ENCODE measurements at regions not wholly inside any gene's neighbourhood (a gene's known extent, or its start where the extent isn't known, plus 50 kb on each side); places are given as distances from the start of the nearest gene placed in this dataset.

DNA sequence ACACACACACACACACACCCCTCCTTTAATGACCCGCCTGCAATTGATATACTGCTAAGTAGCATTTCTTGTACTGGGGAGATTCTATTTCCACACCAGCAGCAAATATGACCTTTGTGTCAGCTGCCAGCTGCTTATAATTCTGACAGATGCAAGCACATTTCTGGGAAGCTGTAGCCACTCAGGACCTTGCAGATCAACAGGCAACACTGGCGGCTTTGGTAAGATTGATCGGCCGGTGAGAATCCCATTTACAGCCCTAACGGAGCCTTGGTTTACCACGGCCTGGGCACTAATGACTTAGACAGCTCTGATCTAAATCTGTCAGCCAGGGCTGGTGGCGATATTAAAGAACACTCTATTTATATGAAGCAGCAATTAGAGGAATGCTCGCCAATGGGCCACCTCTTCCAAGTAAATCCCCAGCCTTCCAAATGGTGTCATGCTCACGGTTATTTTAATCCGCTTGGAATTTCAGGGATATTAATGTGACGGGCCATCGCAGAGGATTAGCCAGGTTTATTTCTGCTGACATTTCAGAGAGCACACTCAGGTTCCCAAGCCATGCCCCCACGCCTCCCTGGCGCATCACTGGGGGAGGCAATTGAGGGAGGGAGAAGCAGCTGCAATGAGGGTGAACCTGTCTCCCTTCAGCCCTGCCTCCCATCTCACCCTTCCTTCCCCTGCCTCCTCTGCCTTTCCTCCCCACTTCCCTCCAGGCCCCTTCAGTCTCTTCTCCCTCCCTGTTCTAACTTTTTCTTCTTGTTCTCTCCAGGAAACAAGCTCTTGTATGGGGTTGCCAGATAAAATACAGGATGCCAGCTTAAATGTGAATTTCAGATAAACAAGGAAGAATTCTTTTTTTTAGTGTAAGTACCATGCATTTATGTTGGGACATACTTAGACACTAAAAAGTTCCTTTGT lies 287.0 kb downstream of the TLE3 start:
- no peaks in the 10 kb centered on the region for H3K9me3 ChIP-seq (ENCODE audit: insufficient read depth, low read depth, low read length)
- H3K9me2 ChIP-seq (replicated peaks; ENCODE audit: low read depth, low read length): no peaks in the 10 kb centered on the region

DNA sequence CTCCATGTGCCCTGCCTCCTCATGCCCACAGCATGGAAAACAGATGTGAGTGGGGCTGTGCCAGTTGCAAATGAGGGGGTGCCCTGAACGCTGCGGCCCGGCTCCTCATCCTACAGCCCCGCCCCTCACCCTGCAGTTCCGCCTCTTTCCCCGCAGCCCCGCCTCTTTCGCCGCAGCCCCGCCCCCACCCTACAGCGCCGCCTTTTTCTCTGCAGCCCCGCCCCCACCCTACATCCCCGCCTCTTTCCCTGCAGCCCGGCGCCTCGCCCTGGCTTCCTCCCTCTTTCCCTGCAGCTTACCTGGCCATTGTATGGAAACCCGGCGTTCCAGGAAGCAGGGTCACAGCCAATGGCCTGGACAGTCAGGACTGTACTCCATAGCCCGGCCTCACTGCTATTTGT lies 284.9 kb downstream of the TLE3 start:
- H2AFZ ChIP-seq (ENCODE audit: low read length): no peak overlapping the region
- H3K9me3 ChIP-seq (ENCODE audit: insufficient read depth, low read depth, low read length): no peaks in the 10 kb centered on the region
- TF ChIP-seq, protein P1, sequence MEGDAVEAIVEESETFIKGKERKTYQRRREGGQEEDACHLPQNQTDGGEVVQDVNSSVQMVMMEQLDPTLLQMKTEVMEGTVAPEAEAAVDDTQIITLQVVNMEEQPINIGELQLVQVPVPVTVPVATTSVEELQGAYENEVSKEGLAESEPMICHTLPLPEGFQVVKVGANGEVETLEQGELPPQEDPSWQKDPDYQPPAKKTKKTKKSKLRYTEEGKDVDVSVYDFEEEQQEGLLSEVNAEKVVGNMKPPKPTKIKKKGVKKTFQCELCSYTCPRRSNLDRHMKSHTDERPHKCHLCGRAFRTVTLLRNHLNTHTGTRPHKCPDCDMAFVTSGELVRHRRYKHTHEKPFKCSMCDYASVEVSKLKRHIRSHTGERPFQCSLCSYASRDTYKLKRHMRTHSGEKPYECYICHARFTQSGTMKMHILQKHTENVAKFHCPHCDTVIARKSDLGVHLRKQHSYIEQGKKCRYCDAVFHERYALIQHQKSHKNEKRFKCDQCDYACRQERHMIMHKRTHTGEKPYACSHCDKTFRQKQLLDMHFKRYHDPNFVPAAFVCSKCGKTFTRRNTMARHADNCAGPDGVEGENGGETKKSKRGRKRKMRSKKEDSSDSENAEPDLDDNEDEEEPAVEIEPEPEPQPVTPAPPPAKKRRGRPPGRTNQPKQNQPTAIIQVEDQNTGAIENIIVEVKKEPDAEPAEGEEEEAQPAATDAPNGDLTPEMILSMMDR (conservative IDR thresholded peaks at IDR 0.05; ENCODE audit: low read length): no peak
- no peak for TF ChIP-seq EZH2phosphoT487 (IDR thresholded peaks at IDR 0.05; ENCODE audit: borderline replicate concordance)
- no peak overlapping the region for H3K9ac ChIP-seq (ENCODE audit: low read depth, low read length, poor library complexity, severe bottlenecking)
- no peak overlapping the region for H3K4me2 ChIP-seq (ENCODE audit: low read depth, low read length, poor library complexity, severe bottlenecking)
- H3F3A ChIP-seq (ENCODE audit: low read depth): no peaks in the 10 kb centered on the region
- no peaks in the 10 kb centered on the region for H3K27me3 ChIP-seq (ENCODE audit: insufficient read depth, low read length, poor library complexity, severe bottlenecking)
- peaks cover 14% of the 10 kb centered on the region for H3K4me1 ChIP-seq (ENCODE audit: insufficient read depth, low read length, poor library complexity, severe bottlenecking)
- H3K36me3 ChIP-seq (ENCODE audit: insufficient read depth, low read length): no peaks in the 10 kb centered on the region
- no peak overlapping the region for H3K4me3 ChIP-seq (ENCODE audit: low read length, poor library complexity, severe bottlenecking)
- no peaks in the 10 kb centered on the region for H3K9me2 ChIP-seq (replicated peaks; ENCODE audit: low read depth, low read length)
- H4K20me1 ChIP-seq (ENCODE audit: insufficient read depth, low read length, poor library complexity, severe bottlenecking): no peaks in the 10 kb centered on the region
- no peaks in the 10 kb centered on the region for H3K79me2 ChIP-seq (ENCODE audit: insufficient read depth, low read length)

More for the DNA sequence above, 287.0 kb downstream of the TLE3 start:
- H3K4me1 ChIP-seq (ENCODE audit: insufficient read depth, low read length, poor library complexity, severe bottlenecking): peaks cover 35% of the 10 kb centered on the region
- no peak overlapping the region for H2AFZ ChIP-seq (ENCODE audit: low read length)
- no peaks in the 10 kb centered on the region for H3K27me3 ChIP-seq (ENCODE audit: insufficient read depth, low read length, poor library complexity, severe bottlenecking)
- TF ChIP-seq, protein P1 (conservative IDR thresholded peaks at IDR 0.05; ENCODE audit: low read length): no peak
- no peak for TF ChIP-seq EZH2phosphoT487 (IDR thresholded peaks at IDR 0.05; ENCODE audit: borderline replicate concordance)
- H3K4me2 ChIP-seq (ENCODE audit: low read depth, low read length, poor library complexity, severe bottlenecking): no peak overlapping the region
- no peak overlapping the region for H3K4me3 ChIP-seq (ENCODE audit: low read length, poor library complexity, severe bottlenecking)
- H3K36me3 ChIP-seq (ENCODE audit: insufficient read depth, low read length): no peaks in the 10 kb centered on the region
- no peaks in the 10 kb centered on the region for H3F3A ChIP-seq (ENCODE audit: low read depth)
- no peaks in the 10 kb centered on the region for H4K20me1 ChIP-seq (ENCODE audit: insufficient read depth, low read length, poor library complexity, severe bottlenecking)
- H3K9ac ChIP-seq (ENCODE audit: low read depth, low read length, poor library complexity, severe bottlenecking): no peak overlapping the region
- H3K79me2 ChIP-seq (ENCODE audit: insufficient read depth, low read length): no peaks in the 10 kb centered on the region

DNA sequence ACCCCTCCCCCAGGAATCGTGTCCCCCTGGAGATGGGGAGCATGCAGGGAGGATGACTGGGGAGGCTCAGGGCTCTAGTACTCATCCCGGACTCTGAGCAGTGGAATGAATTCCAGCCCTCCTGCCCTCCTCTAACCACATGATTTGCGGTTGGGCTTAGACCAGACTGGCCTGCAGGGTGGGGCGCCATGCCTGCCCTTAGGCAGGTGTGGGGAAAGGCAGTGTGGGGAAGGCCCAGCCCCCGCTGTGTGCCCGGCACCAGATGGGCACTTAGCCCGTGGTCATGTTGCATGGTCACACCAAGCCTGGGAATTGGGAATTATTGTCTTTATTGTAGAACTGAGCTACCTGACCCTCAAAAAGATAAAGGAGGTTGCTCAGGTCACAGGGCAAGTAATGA lies 283.8 kb downstream of the TLE3 start:
- H3K27me3 ChIP-seq (ENCODE audit: insufficient read depth, low read length, poor library complexity, severe bottlenecking): no peaks in the 10 kb centered on the region
- no peak overlapping the region for H3K9ac ChIP-seq (ENCODE audit: low read depth, low read length, poor library complexity, severe bottlenecking)
- no peaks in the 10 kb centered on the region for H3K79me2 ChIP-seq (ENCODE audit: insufficient read depth, low read length)
- no peak overlapping the region for H3K4me3 ChIP-seq (ENCODE audit: low read length, poor library complexity, severe bottlenecking)
- no peaks in the 10 kb centered on the region for H3K9me3 ChIP-seq (ENCODE audit: insufficient read depth, low read depth, low read length)
- H3K4me1 ChIP-seq (ENCODE audit: insufficient read depth, low read length, poor library complexity, severe bottlenecking): peaks cover 11% of the 10 kb centered on the region
- H3F3A ChIP-seq (ENCODE audit: low read depth): no peaks in the 10 kb centered on the region
- H2AFZ ChIP-seq (ENCODE audit: low read length): no peak overlapping the region
- H3K9me2 ChIP-seq (replicated peaks; ENCODE audit: low read depth, low read length): no peaks in the 10 kb centered on the region
- H3K4me2 ChIP-seq (ENCODE audit: low read depth, low read length, poor library complexity, severe bottlenecking): no peak overlapping the region
- no peaks in the 10 kb centered on the region for H3K36me3 ChIP-seq (ENCODE audit: insufficient read depth, low read length)
- H4K20me1 ChIP-seq (ENCODE audit: insufficient read depth, low read length, poor library complexity, severe bottlenecking): no peaks in the 10 kb centered on the region
- no peak for TF ChIP-seq EZH2phosphoT487 (IDR thresholded peaks at IDR 0.05; ENCODE audit: borderline replicate concordance)
- TF ChIP-seq, protein P1 (conservative IDR thresholded peaks at IDR 0.05; ENCODE audit: low read length): no peak

All from Loucy (cell line).